Esophagus muscularis mucosa (tissue), 3 donors: ENCODE measurements at regions not wholly inside any gene's neighbourhood (a gene's known extent, or its start where the extent isn't known, plus 50 kb on each side); places are given as distances from the start of the nearest gene placed in this dataset.

Experiments
- CTCF ChIP-seq, 3 experiments: fragments of 200-600 bp in 2 of 3; fragments of 450-650 bp in 1 of 3; sonication (generic) in 2 of 3; IDR thresholded peaks; one replicate each; pipeline ENCODE4 v1.5.1; 2017 to 2019; ENCODE audit warnings: antibody characterized with exemption in 3 of 3, mild to moderate bottlenecking in 2 of 3, moderate library complexity in 1 of 3
- POLR2A ChIP-seq: fragments of 450-650 bp; IDR thresholded peaks from one replicate; pipeline ENCODE4 v1.6.1; 2017; ENCODE audit warnings: antibody characterized with exemption, moderate library complexity, mild to moderate bottlenecking, low read depth

DNA sequence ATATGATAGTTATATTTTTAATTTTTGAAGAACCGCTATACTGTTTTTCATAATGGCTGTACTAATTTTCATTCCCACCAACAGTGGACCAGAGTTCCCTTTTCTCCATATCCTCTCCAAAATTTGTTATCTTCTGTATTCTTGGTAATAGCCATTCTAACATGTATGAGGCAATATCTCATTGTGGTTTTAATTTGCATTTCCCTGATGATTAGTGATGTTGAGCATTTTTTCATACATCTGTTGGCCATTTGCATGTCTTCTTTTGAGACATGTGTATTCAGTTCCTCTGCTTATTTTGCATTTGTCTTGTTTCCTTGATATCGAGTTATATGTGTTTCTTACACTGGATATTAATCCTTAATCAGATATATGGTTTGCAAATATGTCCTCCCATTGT lies 770.8 kb upstream of the MBL2 start:
- TF ChIP-seq CTCF (IDR thresholded peaks at IDR 0.05), result no peak
- no peak for TF ChIP-seq POLR2A
